Esophagus squamous epithelium (tissue), 5 donors: ENCODE measurements at regions not wholly inside any gene's neighbourhood (a gene's known extent, or its start where the extent isn't known, plus 50 kb on each side); places are given as distances from the start of the nearest gene placed in this dataset.

Experiments used
- DNase-seq: peaks from one replicate; lab custom pipeline; 2025; lab: John Stamatoyannopoulos, UW
- H3K27ac ChIP-seq, 4 donors: fragments of 200-600 bp; sonication (generic); one replicate each; pipeline ENCODE4 v1.5.1; 2016 to 2019; ENCODE audit warnings: mild to moderate bottlenecking in 1 of 4
- H3K27me3 ChIP-seq, 4 donors: fragments of 200-600 bp; sonication (generic); 1 replicate in 3 of 4; 2 replicates in 1 of 4; pipeline versions ENCODE4 v1.5.1 to v1.6.0; 2017 to 2021; ENCODE audit warnings: antibody characterized with exemption in 1 of 4
- H3K36me3 ChIP-seq, 3 donors: fragments of 200-600 bp; sonication (generic); one replicate each; pipeline ENCODE4 v1.5.1; 2016 to 2019
- H3K4me1 ChIP-seq, 3 donors: fragments of 200-600 bp; sonication (generic); one replicate each; pipeline ENCODE4 v1.5.1; 2017 to 2019
- H3K4me3 ChIP-seq, 4 donors: fragments of 200-600 bp; sonication (generic); 1 replicate in 3 of 4; 2 replicates in 1 of 4; pipeline ENCODE4 v1.5.1; 2016 to 2019; ENCODE audit warnings: mild to moderate bottlenecking in 2 of 4, moderate library complexity in 1 of 4
- H3K9me3 ChIP-seq, 3 donors: fragments of 200-600 bp; sonication (generic); one replicate each; pipeline ENCODE4 v1.5.1; 2016 to 2019
- CTCF ChIP-seq, 6 experiments: fragments of 450-650 bp in 4 of 6; fragments of 200-600 bp in 2 of 6; sonication (generic) in 2 of 6; IDR thresholded peaks; one replicate each; pipeline ENCODE4 v1.5.1; 2016 to 2019; ENCODE audit warnings: antibody characterized with exemption in 6 of 6, mild to moderate bottlenecking in 4 of 6, moderate library complexity in 4 of 6
- POLR2A ChIP-seq, 4 donors: fragments of 450-650 bp; IDR thresholded peaks; one replicate each; pipeline ENCODE4 v1.6.1; 2017; ENCODE audit warnings: antibody characterized with exemption in 4 of 4, mild to moderate bottlenecking in 4 of 4, moderate library complexity in 3 of 4
- WGBS, 2 donors: methylation state at CpG; one replicate each; pipeline ENCODE4 v1.1.5; 2018; 5-methylcytosine and 5-hydroxymethylcytosine counted together
- intact Hi-C: fragments of 100-400 bp; cut with DNase I; formaldehyde crosslinking; loops from one replicate; pipeline ENCODE4 v1.15.0; 2022
- donor health status: DM: yes; HTN: yes; CAD: no.

- no peaks in the 10 kb centered on the region for H3K36me3 ChIP-seq
- H3K4me3 ChIP-seq: no peak overlapping the region
- DNase-seq: no peak
- 53 to 70% methylated on average over 13 of the region's 13 CpGs for WGBS, 2 donors
- intact Hi-C loops: no loop called here
- H3K27me3 ChIP-seq: peaks cover 0 to 10% (median 0%) of the 10 kb centered on the region in 4 donors
- no peaks in the 10 kb centered on the region for H3K9me3 ChIP-seq
- no peaks in the 10 kb centered on the region for H3K4me1 ChIP-seq
- no peak overlapping the region for H3K27ac ChIP-seq
- TF ChIP-seq CTCF (IDR thresholded peaks at IDR 0.05) (no peak), POLR2A (IDR thresholded peaks at IDR 0.05) (no peak)
Observed at GRCh38 chr11:115083144-115083806, 404.9 kb downstream of the NXPE2 start.

- Histone ChIP-seq H3K4me3 (no peak overlapping the region), H3K36me3 (no peaks in the 10 kb centered on the region), H3K27me3 (peaks cover 0 to 6% (median 0%) of the 10 kb centered on the region in 4 donors), H3K27ac (no peak overlapping the region), H3K4me1 (no peaks in the 10 kb centered on the region), H3K9me3 (no peaks in the 10 kb centered on the region)
- WGBS, 2 donors: 64 to 71% methylated on average over 4 of the region's 4 CpGs
- no peak for DNase-seq
- intact Hi-C loops: no loop called here
- TF ChIP-seq CTCF (IDR thresholded peaks at IDR 0.05) (no peak), POLR2A (IDR thresholded peaks at IDR 0.05) (no peak)
Observed at GRCh38 chr11:115084231-115084630, 405.9 kb downstream of the NXPE2 start.

GRCh38 chr11:115085461-115086210 lies 407.3 kb downstream of the NXPE2 start:
- peaks cover 0 to 6% (median 0%) of the 10 kb centered on the region in 4 donors for H3K27me3 ChIP-seq
- no peak overlapping the region for H3K27ac ChIP-seq
- no peak for TF ChIP-seq CTCF (IDR thresholded peaks at IDR 0.05)
- TF ChIP-seq POLR2A (IDR thresholded peaks at IDR 0.05): no peak
- 17 to 23% methylated on average over 5 of the region's 5 CpGs for WGBS, 2 donors
- H3K36me3 ChIP-seq: no peaks in the 10 kb centered on the region
- DNase-seq: no peak
- intact Hi-C loops: no loop called here
- no peak overlapping the region for H3K4me3 ChIP-seq
- H3K9me3 ChIP-seq: no peaks in the 10 kb centered on the region
- no peaks in the 10 kb centered on the region for H3K4me1 ChIP-seq

GRCh38 chr11:115087791-115088190 lies 409.5 kb downstream of the NXPE2 start:
- TF ChIP-seq CTCF (IDR thresholded peaks at IDR 0.05) (no peak), POLR2A (IDR thresholded peaks at IDR 0.05) (no peak)
- no peak for DNase-seq
- no peaks in the 10 kb centered on the region for H3K9me3 ChIP-seq
- no peak overlapping the region for H3K4me3 ChIP-seq
- H3K4me1 ChIP-seq: no peaks in the 10 kb centered on the region
- H3K27ac ChIP-seq: no peak overlapping the region
- intact Hi-C loops: no loop called here
- no peaks in the 10 kb centered on the region for H3K36me3 ChIP-seq
- WGBS, 2 donors: 60% methylated on average over 2 of the region's 2 CpGs; no CpG with 5 or more reads in 1 of the 2 donors
- H3K27me3 ChIP-seq: peaks cover 0 to 6% (median 0%) of the 10 kb centered on the region in 4 donors

- DNase-seq: no peak
- H3K27ac ChIP-seq: no peak overlapping the region
- no peaks in the 10 kb centered on the region for H3K4me1 ChIP-seq
- H3K9me3 ChIP-seq: no peaks in the 10 kb centered on the region
- no peaks in the 10 kb centered on the region for H3K36me3 ChIP-seq
- no peaks in the 10 kb centered on the region for H3K27me3 ChIP-seq
- intact Hi-C loops: no loop called here
- TF ChIP-seq POLR2A (IDR thresholded peaks at IDR 0.05) (no peak), CTCF (IDR thresholded peaks at IDR 0.05) (no peak)
- H3K4me3 ChIP-seq: no peak overlapping the region
- 34 to 39% methylated on average over 3 of the region's 3 CpGs for WGBS, 2 donors
Observed at GRCh38 chr11:115092516-115092915, 411.7 kb downstream of the CADM1 start.
